Esophagus muscularis mucosa (tissue), 3 donors: ENCODE measurements at regions not wholly inside any gene's neighbourhood (a gene's known extent, or its start where the extent isn't known, plus 50 kb on each side); places are given as distances from the start of the nearest gene placed in this dataset.

Source experiments
- POLR2A ChIP-seq: fragments of 450-650 bp; IDR thresholded peaks from one replicate; pipeline ENCODE4 v1.6.1; 2017; ENCODE audit warnings: antibody characterized with exemption, moderate library complexity, mild to moderate bottlenecking, low read depth
- POLR2AphosphoS5 ChIP-seq, 2 donors: sonication (generic); formaldehyde crosslinking; IDR thresholded peaks; one replicate each; pipeline ENCODE4 v1.6.1; 2017; ENCODE audit warnings: antibody characterized with exemption in 2 of 2
- TF ChIP-seq, protein P1 (sequence below), 3 experiments: fragments of 200-600 bp in 2 of 3; fragments of 450-650 bp in 1 of 3; sonication (generic) in 2 of 3; IDR thresholded peaks; one replicate each; pipeline ENCODE4 v1.5.1; 2017 to 2019; ENCODE audit warnings: antibody characterized with exemption in 3 of 3, mild to moderate bottlenecking in 2 of 3, moderate library complexity in 1 of 3

DNA sequence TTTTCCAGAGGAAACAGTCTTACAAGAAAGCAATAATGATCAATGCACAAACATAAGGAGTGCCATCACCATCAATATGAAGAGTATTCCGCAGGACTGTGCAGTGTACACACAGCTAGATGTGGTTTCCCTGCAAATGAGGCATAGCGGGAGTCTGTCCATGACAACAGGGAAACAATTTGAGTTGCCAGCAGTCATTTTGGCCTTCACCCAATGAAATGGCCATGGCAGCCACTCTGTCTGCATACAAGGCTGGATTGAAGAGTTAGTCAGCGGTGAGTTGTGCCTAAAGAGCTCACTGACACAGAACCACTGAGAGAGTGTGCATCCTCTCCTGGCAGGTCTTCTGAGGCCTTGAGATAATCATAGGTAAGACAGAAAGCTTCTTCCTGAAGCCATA lies 303.3 kb downstream of the IPMK start:
- TF ChIP-seq, protein P1, sequence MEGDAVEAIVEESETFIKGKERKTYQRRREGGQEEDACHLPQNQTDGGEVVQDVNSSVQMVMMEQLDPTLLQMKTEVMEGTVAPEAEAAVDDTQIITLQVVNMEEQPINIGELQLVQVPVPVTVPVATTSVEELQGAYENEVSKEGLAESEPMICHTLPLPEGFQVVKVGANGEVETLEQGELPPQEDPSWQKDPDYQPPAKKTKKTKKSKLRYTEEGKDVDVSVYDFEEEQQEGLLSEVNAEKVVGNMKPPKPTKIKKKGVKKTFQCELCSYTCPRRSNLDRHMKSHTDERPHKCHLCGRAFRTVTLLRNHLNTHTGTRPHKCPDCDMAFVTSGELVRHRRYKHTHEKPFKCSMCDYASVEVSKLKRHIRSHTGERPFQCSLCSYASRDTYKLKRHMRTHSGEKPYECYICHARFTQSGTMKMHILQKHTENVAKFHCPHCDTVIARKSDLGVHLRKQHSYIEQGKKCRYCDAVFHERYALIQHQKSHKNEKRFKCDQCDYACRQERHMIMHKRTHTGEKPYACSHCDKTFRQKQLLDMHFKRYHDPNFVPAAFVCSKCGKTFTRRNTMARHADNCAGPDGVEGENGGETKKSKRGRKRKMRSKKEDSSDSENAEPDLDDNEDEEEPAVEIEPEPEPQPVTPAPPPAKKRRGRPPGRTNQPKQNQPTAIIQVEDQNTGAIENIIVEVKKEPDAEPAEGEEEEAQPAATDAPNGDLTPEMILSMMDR (IDR thresholded peaks at IDR 0.05) = no peak
- no peak for TF ChIP-seq POLR2A
- TF ChIP-seq POLR2AphosphoS5 (IDR thresholded peaks at IDR 0.05) = no peak
